HL-60 (cell line): ENCODE measurements at regions not wholly inside any gene's neighbourhood (a gene's known extent, or its start where the extent isn't known, plus 50 kb on each side); places are given as distances from the start of the nearest gene placed in this dataset.

Source experiments
- CTCF ChIP-seq: IDR thresholded peaks from one replicate; pipeline ENCODE4 v1.5.1; 2011; ENCODE audit warnings: low read length, control low read depth, inconsistent platforms; ENCODE audit not compliant: insufficient read depth
- POLR2AphosphoS5 ChIP-seq: IDR thresholded peaks from 2 replicates; pipeline ENCODE4 v1.6.1; 2012; ENCODE audit warnings: low read depth

DNA sequence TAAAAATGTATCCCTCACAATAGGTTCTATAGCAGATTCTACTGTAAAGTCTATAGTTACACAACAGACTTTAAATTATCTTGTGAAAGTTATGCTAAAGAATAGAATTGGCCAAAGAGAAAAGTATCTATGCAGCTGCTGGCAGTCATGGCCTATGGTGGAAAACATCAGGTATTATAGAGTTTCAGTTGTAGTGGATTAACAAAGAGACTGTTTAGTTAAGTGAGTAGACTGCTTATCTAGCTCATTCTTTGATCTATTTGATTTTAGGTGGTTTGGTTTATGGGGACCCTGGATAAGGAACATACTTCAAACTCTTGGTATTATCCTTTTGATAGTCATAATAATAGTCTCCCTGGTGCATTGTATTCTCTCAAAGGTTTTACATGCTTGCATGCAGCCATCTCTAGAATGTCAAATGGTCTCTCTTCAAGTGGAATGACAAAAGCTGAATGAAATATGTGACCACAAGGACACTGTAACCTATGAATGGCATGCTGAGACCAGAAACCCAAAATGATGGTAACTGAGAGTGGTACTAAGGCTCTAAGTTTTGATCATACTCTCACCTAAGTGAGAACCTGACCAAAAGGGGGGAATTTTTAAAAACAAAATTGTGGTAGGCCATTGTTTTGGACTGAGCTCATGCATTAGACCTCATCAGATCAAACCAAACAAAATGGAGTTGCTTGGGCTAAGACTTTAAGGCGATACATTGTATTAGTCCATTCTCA is 54.9 kb upstream of the NAMPT start:
- TF ChIP-seq CTCF: no peak
- TF ChIP-seq POLR2AphosphoS5: no peak
